Tibial nerve (tissue), 3 donors: ENCODE measurements at regions not wholly inside any gene's neighbourhood (a gene's known extent, or its start where the extent isn't known, plus 50 kb on each side); places are given as distances from the start of the nearest gene placed in this dataset.

ENCODE experiments used
- CTCF ChIP-seq, 5 experiments: fragments of 200-600 bp in 3 of 5; fragments of 450-650 bp in 2 of 5; sonication (generic) in 3 of 5; IDR thresholded peaks; one replicate each; pipeline ENCODE4 v1.5.1; 2016 to 2019; ENCODE audit warnings: antibody characterized with exemption in 5 of 5, mild to moderate bottlenecking in 3 of 5, moderate library complexity in 2 of 5
- POLR2A ChIP-seq, 2 donors: fragments of 450-650 bp; IDR thresholded peaks; one replicate each; pipeline ENCODE4 v1.6.1; 2017; ENCODE audit warnings: antibody characterized with exemption in 2 of 2, mild to moderate bottlenecking in 2 of 2, moderate library complexity in 2 of 2

GRCh38 chr12:13359636-13360035 lies 163.1 kb downstream of the EMP1 start:
- no peak for TF ChIP-seq CTCF (IDR thresholded peaks at IDR 0.05)
- no peak for TF ChIP-seq POLR2A (IDR thresholded peaks at IDR 0.05)
